OCI-LY1 (cell line): ENCODE measurements at regions not wholly inside any gene's neighbourhood (a gene's known extent, or its start where the extent isn't known, plus 50 kb on each side); places are given as distances from the start of the nearest gene placed in this dataset.

Source experiments
- H2AFZ ChIP-seq: fragments of 200-600 bp; sonication (generic), shearing (Covaris generic); 2 replicates; pipeline ENCODE4 v1.6.0; 2014; ENCODE audit warnings: antibody characterized with exemption, mild to moderate bottlenecking, low read length
- H3F3A ChIP-seq: fragments of 200-600 bp; sonication (generic), shearing (Covaris generic); 2 replicates; pipeline ENCODE4 v1.6.0; 2014; ENCODE audit warnings: mild to moderate bottlenecking, antibody characterized with exemption, low read length, moderate library complexity; ENCODE audit not compliant: insufficient read depth
- H3K27ac ChIP-seq: fragments of 200-600 bp; sonication (generic); 2 replicates; pipeline ENCODE4 v1.5.1; 2014; ENCODE audit warnings: low read length, mixed run types, mild to moderate bottlenecking, low read depth; ENCODE audit not compliant: poor library complexity, severe bottlenecking
- H3K27me3 ChIP-seq: fragments of 200-600 bp; sonication (generic); 2 replicates; pipeline ENCODE4 v1.6.0; 2014; ENCODE audit warnings: antibody characterized with exemption, mild to moderate bottlenecking, low read length, moderate library complexity; ENCODE audit not compliant: insufficient read depth
- H3K36me3 ChIP-seq: fragments of 200-600 bp; sonication (generic); 2 replicates; pipeline ENCODE4 v1.6.1; 2014; ENCODE audit warnings: mild to moderate bottlenecking, antibody characterized with exemption, low read length, moderate library complexity, mixed read lengths; ENCODE audit not compliant: insufficient read depth
- H3K4me1 ChIP-seq: fragments of 200-600 bp; sonication (generic); 2 replicates; pipeline ENCODE4 v1.5.1; 2014; ENCODE audit warnings: mild to moderate bottlenecking, low read length, moderate library complexity; ENCODE audit not compliant: insufficient read depth, severe bottlenecking
- H3K4me2 ChIP-seq: fragments of 200-600 bp; sonication (generic), shearing (Covaris generic); 2 replicates; pipeline ENCODE4 v1.6.1; 2014; ENCODE audit warnings: low read length
- H3K4me3 ChIP-seq: fragments of 200-600 bp; sonication (generic); 2 replicates; pipeline ENCODE4 v1.5.1; 2014; ENCODE audit warnings: low read length, low read depth, mild to moderate bottlenecking, mixed read lengths; ENCODE audit not compliant: poor library complexity, severe bottlenecking
- H3K79me2 ChIP-seq: fragments of 200-600 bp; shearing (Covaris generic); 2 replicates; pipeline ENCODE4 v1.6.1; 2016; ENCODE audit warnings: mixed run types, low read length, mixed read lengths; ENCODE audit not compliant: insufficient read depth
- H3K9ac ChIP-seq: fragments of 200-600 bp; sonication (generic), shearing (Covaris generic); 2 replicates; pipeline ENCODE4 v1.6.1; 2014; ENCODE audit warnings: mild to moderate bottlenecking, low read length, mixed read lengths
- H3K9me2 ChIP-seq: fragments of 200-600 bp; sonication (generic), shearing (Covaris generic); 2 replicates; pipeline ENCODE4 v1.6.1; 2014; ENCODE audit warnings: low read depth, mild to moderate bottlenecking, low read length, mixed read lengths
- H3K9me3 ChIP-seq: fragments of 200-600 bp; shearing (Covaris generic); 2 replicates; pipeline ENCODE4 v1.6.1; 2014; ENCODE audit warnings: low read length, mixed read lengths
- H4K20me1 ChIP-seq: fragments of 200-600 bp; sonication (generic), shearing (Covaris generic); 2 replicates; pipeline ENCODE4 v1.6.0; 2016; ENCODE audit warnings: mild to moderate bottlenecking, low read length; ENCODE audit not compliant: insufficient read depth
- CTCF ChIP-seq: fragments of 200-600 bp; sonication (generic), shearing (Covaris generic); IDR thresholded peaks from 2 replicates; pipeline ENCODE4 v1.5.1; 2017; ENCODE audit warnings: mild to moderate bottlenecking, antibody characterized with exemption, low read length, moderate library complexity, mixed read lengths
- EZH2 ChIP-seq: fragments of 200-600 bp; sonication (generic), shearing (Covaris generic); IDR thresholded peaks from 2 replicates; pipeline ENCODE4 v1.8.0; 2017; ENCODE audit warnings: borderline replicate concordance, mixed run types, mild to moderate bottlenecking, antibody characterized with exemption, low read length, moderate library complexity, mixed read lengths

GRCh38 chr2:13143451-13143850 is 426.7 kb downstream of the TRIB2 start:
- Histone ChIP-seq H4K20me1 (no peaks in the 10 kb centered on the region), H2AFZ (no peak overlapping the region), H3K27ac (no peak overlapping the region), H3K27me3 (no peaks in the 10 kb centered on the region), H3K9ac (no peak overlapping the region), H3K79me2 (no peaks in the 10 kb centered on the region), H3K4me3 (no peak overlapping the region), H3K4me2 (no peak overlapping the region), H3F3A (no peaks in the 10 kb centered on the region), H3K36me3 (no peaks in the 10 kb centered on the region), H3K9me3 (no peaks in the 10 kb centered on the region), H3K9me2 (no peaks in the 10 kb centered on the region), H3K4me1 (no peaks in the 10 kb centered on the region)
- TF ChIP-seq EZH2 (no peak), CTCF (no peak)

- no peaks in the 10 kb centered on the region for H3K36me3 ChIP-seq
- no peak overlapping the region for H2AFZ ChIP-seq
- no peaks in the 10 kb centered on the region for H3F3A ChIP-seq
- H3K9ac ChIP-seq: no peak overlapping the region
- H4K20me1 ChIP-seq: no peaks in the 10 kb centered on the region
- no peaks in the 10 kb centered on the region for H3K9me2 ChIP-seq
- no peaks in the 10 kb centered on the region for H3K79me2 ChIP-seq
- H3K27me3 ChIP-seq: no peaks in the 10 kb centered on the region
- no peak overlapping the region for H3K4me3 ChIP-seq
- H3K27ac ChIP-seq: no peak overlapping the region
- TF ChIP-seq CTCF: no peak
- TF ChIP-seq EZH2: no peak
- no peaks in the 10 kb centered on the region for H3K9me3 ChIP-seq
- H3K4me2 ChIP-seq: no peak overlapping the region
- H3K4me1 ChIP-seq: no peaks in the 10 kb centered on the region
These were observed 440.2 kb downstream of the TRIB2 start for GRCh38 chr2:13156916-13157315.

GRCh38 chr2:13158466-13158865 is 441.7 kb downstream of the TRIB2 start:
- Histone ChIP-seq H3F3A (no peaks in the 10 kb centered on the region), H3K36me3 (no peaks in the 10 kb centered on the region), H3K79me2 (no peaks in the 10 kb centered on the region), H3K4me1 (no peaks in the 10 kb centered on the region), H3K9me2 (no peaks in the 10 kb centered on the region), H3K27me3 (no peaks in the 10 kb centered on the region), H3K4me2 (no peak overlapping the region), H3K4me3 (no peak overlapping the region), H3K9ac (no peak overlapping the region), H4K20me1 (no peaks in the 10 kb centered on the region), H2AFZ (no peak overlapping the region), H3K27ac (no peak overlapping the region), H3K9me3 (no peaks in the 10 kb centered on the region)
- no peak for TF ChIP-seq CTCF
